ENCODE measurements at regions not wholly inside any gene's neighbourhood (a gene's known extent, or its start where the extent isn't known, plus 50 kb on each side); places are given as distances from the start of the nearest gene placed in this dataset.

DNA sequence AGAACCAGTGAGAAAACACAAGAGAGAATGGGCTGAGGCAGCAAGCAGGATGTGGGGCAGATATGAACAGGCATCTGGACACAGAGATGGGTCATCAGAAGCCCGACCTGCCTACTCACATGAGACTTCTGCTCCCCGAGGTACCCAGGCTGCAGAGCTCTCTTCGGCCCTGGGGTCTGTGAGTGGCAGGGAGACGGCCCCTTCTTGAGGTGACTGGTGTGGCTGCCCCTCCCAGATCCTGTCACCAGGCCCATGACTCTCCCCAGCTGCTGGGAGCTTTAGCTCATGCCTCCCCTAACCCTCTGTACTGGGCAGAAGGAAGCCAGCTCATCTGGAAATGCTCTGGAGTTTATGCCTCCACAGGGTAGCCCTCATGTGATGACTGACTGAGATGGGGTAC, 157.6 kb upstream of the PCBD1 start:
- intact Hi-C loops (cut with micrococcal nuclease), result no loop called here
- Mint-ChIP-seq H3K27me3 (peaks cover 2% of the 10 kb centered on the region), H3K4me1 (ENCODE audit: low read depth) (no peaks in the 10 kb centered on the region), H3K36me3 (ENCODE audit: low read depth) (no peaks in the 10 kb centered on the region), H3K27ac (no peak overlapping the region), H3K9me3 (no peaks in the 10 kb centered on the region), H3K4me3 (no peak overlapping the region)
- DNase-seq, result no peak
- TF ChIP-seq, protein P1, sequence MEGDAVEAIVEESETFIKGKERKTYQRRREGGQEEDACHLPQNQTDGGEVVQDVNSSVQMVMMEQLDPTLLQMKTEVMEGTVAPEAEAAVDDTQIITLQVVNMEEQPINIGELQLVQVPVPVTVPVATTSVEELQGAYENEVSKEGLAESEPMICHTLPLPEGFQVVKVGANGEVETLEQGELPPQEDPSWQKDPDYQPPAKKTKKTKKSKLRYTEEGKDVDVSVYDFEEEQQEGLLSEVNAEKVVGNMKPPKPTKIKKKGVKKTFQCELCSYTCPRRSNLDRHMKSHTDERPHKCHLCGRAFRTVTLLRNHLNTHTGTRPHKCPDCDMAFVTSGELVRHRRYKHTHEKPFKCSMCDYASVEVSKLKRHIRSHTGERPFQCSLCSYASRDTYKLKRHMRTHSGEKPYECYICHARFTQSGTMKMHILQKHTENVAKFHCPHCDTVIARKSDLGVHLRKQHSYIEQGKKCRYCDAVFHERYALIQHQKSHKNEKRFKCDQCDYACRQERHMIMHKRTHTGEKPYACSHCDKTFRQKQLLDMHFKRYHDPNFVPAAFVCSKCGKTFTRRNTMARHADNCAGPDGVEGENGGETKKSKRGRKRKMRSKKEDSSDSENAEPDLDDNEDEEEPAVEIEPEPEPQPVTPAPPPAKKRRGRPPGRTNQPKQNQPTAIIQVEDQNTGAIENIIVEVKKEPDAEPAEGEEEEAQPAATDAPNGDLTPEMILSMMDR (IDR thresholded peaks at IDR 0.05), result no peak
- ChIA-PET CTCF (no interaction called here), POLR2A (no interaction called here)
- ATAC-seq, result no peak

DNA sequence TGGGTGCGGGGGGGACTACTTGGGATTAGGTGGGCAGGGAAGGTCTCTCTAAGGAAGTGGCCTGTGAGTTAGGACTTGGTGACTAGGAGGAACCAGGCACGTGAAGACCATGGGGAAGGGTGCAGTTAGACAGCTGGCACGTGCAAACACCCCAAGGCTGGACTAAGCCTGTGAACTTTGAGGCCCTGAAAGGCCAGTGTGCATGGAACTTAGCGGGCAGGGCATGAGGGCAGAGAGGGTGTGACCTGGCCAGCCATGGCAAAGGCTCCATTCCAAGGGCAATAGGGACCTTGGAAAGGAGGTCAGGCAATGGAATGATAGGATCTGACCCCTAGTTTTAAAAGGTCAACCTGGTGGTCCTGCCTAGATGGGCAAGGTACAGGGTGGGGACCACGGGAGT, 158.4 kb upstream of the PCBD1 start:
- POLR2A ChIA-PET, result no interaction called here
- CTCF ChIA-PET, result no interaction called here
- DNase-seq (no peak), ATAC-seq (no peak)
- Mint-ChIP-seq H3K27me3 (peaks cover 3% of the 10 kb centered on the region), H3K4me1 (ENCODE audit: low read depth) (no peaks in the 10 kb centered on the region), H3K9me3 (no peaks in the 10 kb centered on the region), H3K36me3 (ENCODE audit: low read depth) (no peaks in the 10 kb centered on the region), H3K4me3 (no peak overlapping the region), H3K27ac (no peak overlapping the region)
- intact Hi-C loops (cut with micrococcal nuclease), result no loop called here
- TF ChIP-seq, protein P1 (IDR thresholded peaks at IDR 0.05), result no peak

DNA sequence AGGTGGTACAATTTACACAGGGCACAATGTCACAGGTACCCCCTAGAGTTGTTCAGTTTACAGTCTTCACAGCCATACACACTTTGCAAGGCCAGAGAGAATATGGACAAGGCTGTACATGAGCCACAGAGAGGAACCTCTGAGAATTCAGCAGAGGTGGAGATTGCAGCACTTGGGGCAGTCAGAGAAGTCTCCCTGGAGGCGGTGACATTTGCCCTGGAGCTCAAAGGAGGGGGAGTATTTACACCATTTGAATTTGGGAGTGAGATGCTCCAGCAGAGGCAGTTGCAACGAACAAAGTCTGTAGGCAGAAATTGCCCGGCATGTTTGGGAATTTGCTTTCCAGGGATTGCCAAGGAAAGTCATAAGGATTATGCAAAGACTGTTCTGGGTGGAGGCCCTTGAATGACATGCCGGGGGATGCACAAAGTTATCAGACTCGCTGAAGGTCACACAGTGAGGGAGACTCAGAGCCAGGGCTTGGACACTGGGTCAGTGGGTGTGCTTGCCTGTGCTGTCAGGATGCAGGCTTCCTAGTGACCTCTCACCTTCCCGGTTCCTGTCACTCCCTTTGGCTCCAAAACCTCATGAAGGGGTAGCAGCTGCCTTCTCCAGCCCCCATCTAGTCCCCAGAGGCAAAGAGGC, 160.7 kb upstream of the PCBD1 start:
- Mint-ChIP-seq H3K4me1 (ENCODE audit: low read depth) (no peaks in the 10 kb centered on the region), H3K36me3 (ENCODE audit: low read depth) (no peaks in the 10 kb centered on the region), H3K4me3 (no peak overlapping the region), H3K9me3 (no peaks in the 10 kb centered on the region), H3K27me3 (peaks cover 5% of the 10 kb centered on the region), H3K27ac (no peak overlapping the region)
- ATAC-seq (no peak), DNase-seq (no peak)
- ChIA-PET POLR2A (no interaction called here), CTCF (no interaction called here)
- TF ChIP-seq, protein P1 (IDR thresholded peaks at IDR 0.05), result no peak
- intact Hi-C loops (cut with micrococcal nuclease), result no loop called here

DNA sequence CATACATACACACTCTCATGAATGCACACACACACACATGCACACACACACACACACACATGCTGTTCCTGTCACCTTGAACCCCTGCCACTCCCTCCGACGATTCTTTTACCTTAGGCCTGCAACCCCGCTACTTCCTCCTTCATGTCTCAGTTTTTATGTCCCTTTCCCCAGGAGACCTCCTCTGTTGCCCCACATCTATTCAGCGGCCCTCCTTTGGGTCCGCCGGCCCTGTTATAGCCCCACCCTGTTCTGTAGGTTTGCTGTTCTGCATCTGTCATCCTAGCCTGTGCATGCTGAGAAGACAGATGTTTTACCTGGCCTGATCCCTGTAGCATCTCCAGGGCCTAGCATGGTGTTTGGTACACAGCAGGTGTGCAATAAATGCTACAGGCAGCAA, 161.6 kb upstream of the PCBD1 start:
- H3K4me3 Mint-ChIP-seq, result no peak overlapping the region
- ATAC-seq (no peak), DNase-seq (no peak)
- no peaks in the 10 kb centered on the region for H3K4me1 Mint-ChIP-seq (ENCODE audit: low read depth)
- POLR2A ChIA-PET, result no interaction called here
- CTCF ChIA-PET, result no interaction called here
- no peaks in the 10 kb centered on the region for H3K9me3 Mint-ChIP-seq
- TF ChIP-seq, protein P1 (IDR thresholded peaks at IDR 0.05), result no peak
- H3K27ac Mint-ChIP-seq, result no peak overlapping the region
- intact Hi-C loops (cut with micrococcal nuclease), result no loop called here
- no peaks in the 10 kb centered on the region for H3K36me3 Mint-ChIP-seq (ENCODE audit: low read depth)
- H3K27me3 Mint-ChIP-seq, result peaks cover 5% of the 10 kb centered on the region

DNA sequence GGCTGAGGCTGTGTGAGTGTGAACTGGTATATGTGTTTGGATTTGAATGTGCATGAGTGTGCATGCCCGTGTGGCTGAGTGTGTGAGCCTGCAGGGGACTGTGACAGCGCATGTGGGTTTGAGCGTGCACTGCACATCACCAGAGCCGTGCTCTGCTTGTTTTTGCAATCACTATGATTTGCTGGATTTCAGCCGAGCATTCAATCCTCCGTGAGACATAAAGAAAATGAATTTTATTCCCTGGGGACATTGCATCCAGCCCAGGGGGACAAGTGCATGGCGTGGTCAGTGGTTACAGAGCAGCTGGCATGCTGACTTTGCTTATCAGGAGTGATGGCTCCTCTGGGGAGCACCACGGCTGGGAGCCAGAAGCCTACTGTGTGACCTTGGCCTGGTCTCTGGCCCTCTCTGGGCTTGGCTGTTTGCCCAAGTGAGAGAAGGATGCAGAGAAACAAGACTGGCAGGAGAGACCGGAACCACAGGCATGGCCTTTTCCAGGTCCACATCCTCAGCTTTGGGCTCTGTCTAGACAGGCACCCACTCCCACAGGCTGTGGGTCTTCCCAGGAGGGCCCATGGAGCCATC, 160.2 kb upstream of the UNC5B start:
- ChIA-PET CTCF (no interaction called here), POLR2A (no interaction called here)
- H3K4me3 Mint-ChIP-seq, result no peak overlapping the region
- TF ChIP-seq, protein P1 (IDR thresholded peaks at IDR 0.05), result no peak
- H3K27ac Mint-ChIP-seq, result no peak overlapping the region
- H3K4me1 Mint-ChIP-seq (ENCODE audit: low read depth), result no peaks in the 10 kb centered on the region
- intact Hi-C loops (cut with micrococcal nuclease), result no loop called here
- H3K27me3 Mint-ChIP-seq, result peaks cover 5% of the 10 kb centered on the region
- DNase-seq (no peak), ATAC-seq (no peak)
- no peaks in the 10 kb centered on the region for H3K9me3 Mint-ChIP-seq
- no peaks in the 10 kb centered on the region for H3K36me3 Mint-ChIP-seq (ENCODE audit: low read depth)
